Duodenal mucosa (tissue), 2 donors: ENCODE measurements at regions not wholly inside any gene's neighbourhood (a gene's known extent, or its start where the extent isn't known, plus 50 kb on each side); places are given as distances from the start of the nearest gene placed in this dataset.
"Not testable (repeated sequence)": the region's sequence is repeated elsewhere in the genome, so short reads cannot be mapped to it uniquely, and the experiment has no call there.

Experiments used
- H3K27ac ChIP-seq: one replicate; pipeline ENCODE4 v1.7.0; 2013; ENCODE audit warnings: low read depth, low read length
- H3K27me3 ChIP-seq, 2 donors: one replicate each; pipeline ENCODE4 v1.7.0; 2013; ENCODE audit warnings: low read length in 2 of 2, control low read depth in 1 of 2; ENCODE audit not compliant: insufficient read depth in 2 of 2, control insufficient read depth in 1 of 2
- H3K36me3 ChIP-seq, 2 donors: one replicate each; pipeline ENCODE4 v1.7.0; 2013; ENCODE audit warnings: low read length in 2 of 2, control low read depth in 1 of 2; ENCODE audit not compliant: insufficient read depth in 2 of 2, control insufficient read depth in 1 of 2
- H3K4me1 ChIP-seq, 2 donors: one replicate each; pipeline ENCODE4 v1.7.0; 2013; ENCODE audit warnings: low read length in 2 of 2, control low read depth in 1 of 2; ENCODE audit not compliant: insufficient read depth in 2 of 2, control insufficient read depth in 1 of 2
- H3K4me3 ChIP-seq, 2 donors: one replicate each; pipeline ENCODE4 v1.7.0; 2013; ENCODE audit warnings: low read length in 2 of 2, low read depth in 1 of 2
- H3K9ac ChIP-seq, 2 donors: one replicate each; pipeline ENCODE4 v1.7.0; 2013; ENCODE audit warnings: low read length in 2 of 2, low read depth in 1 of 2
- H3K9me3 ChIP-seq, 2 donors: one replicate each; pipeline ENCODE4 v1.7.0; 2013; ENCODE audit warnings: low read length in 2 of 2, control low read depth in 1 of 2; ENCODE audit not compliant: control insufficient read depth in 1 of 2

GRCh38 chr5:92147798-92148197 is 764.7 kb upstream of the ARRDC3 start:
- no peak overlapping the region for H3K27ac ChIP-seq
- no peaks in the 10 kb centered on the region for H3K9me3 ChIP-seq
- H3K4me3 ChIP-seq = no peak overlapping the region
- no peaks in the 10 kb centered on the region for H3K4me1 ChIP-seq
- H3K36me3 ChIP-seq = no peaks in the 10 kb centered on the region
- no peak overlapping the region for H3K9ac ChIP-seq
- no peaks in the 10 kb centered on the region for H3K27me3 ChIP-seq

DNA sequence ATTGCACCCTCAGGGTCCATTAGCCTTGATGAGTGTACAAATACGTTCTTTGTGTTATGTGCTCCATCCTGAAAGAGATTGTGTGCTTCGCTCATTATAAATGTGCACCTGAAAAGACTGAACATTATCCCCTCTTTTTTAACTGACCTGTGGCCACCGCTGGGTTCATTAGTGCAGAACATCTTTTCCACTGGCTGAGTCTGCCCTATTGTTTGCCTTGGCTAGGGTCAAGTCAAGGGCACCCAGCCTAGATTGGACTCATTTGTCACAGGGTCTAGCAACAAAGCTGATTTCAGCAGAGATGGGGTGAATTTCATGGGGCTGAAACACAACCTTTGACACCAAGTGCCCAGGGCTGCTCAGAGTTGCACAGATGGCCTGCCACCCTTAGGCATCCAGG is 764.1 kb upstream of the ARRDC3 start:
- Histone ChIP-seq H3K27ac (no peak overlapping the region), H3K9me3 (no peaks in the 10 kb centered on the region), H3K9ac (no peak overlapping the region), H3K36me3 (no peaks in the 10 kb centered on the region), H3K4me3 (no peak overlapping the region), H3K27me3 (no peaks in the 10 kb centered on the region), H3K4me1 (no peaks in the 10 kb centered on the region)

DNA sequence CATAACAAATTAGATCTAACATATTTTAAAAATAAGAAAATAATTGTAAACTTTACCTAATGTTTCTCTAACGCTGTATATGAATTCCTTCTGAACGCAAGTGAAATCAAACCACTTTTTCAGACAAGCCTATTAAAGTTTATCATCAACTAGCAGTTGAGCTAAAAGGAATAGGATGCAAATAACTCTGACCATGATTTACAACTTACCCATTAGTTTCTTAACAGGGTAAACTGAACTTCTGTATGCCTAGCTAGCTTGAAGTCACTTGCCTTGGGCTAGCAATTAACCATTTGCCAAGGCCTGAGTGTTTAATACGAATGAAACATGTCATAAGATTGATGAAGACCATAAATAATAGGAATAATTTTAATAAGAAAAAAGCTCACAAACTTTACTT is 762.7 kb upstream of the ARRDC3 start:
- Histone ChIP-seq H3K27me3 (no peaks in the 10 kb centered on the region), H3K27ac (no peak overlapping the region), H3K4me1 (no peaks in the 10 kb centered on the region), H3K36me3 (no peaks in the 10 kb centered on the region), H3K4me3 (no peak overlapping the region), H3K9ac (no peak overlapping the region), H3K9me3 (no peaks in the 10 kb centered on the region)

- Histone ChIP-seq H3K27me3 (no peaks in the 10 kb centered on the region), H3K9me3 (no peaks in the 10 kb centered on the region), H3K36me3 (no peaks in the 10 kb centered on the region), H3K9ac (no peak overlapping the region), H3K4me1 (no peaks in the 10 kb centered on the region), H3K4me3 (no peak overlapping the region), H3K27ac (no peak overlapping the region)
These were observed 761.7 kb upstream of the ARRDC3 start for GRCh38 chr5:92144824-92145223.

DNA sequence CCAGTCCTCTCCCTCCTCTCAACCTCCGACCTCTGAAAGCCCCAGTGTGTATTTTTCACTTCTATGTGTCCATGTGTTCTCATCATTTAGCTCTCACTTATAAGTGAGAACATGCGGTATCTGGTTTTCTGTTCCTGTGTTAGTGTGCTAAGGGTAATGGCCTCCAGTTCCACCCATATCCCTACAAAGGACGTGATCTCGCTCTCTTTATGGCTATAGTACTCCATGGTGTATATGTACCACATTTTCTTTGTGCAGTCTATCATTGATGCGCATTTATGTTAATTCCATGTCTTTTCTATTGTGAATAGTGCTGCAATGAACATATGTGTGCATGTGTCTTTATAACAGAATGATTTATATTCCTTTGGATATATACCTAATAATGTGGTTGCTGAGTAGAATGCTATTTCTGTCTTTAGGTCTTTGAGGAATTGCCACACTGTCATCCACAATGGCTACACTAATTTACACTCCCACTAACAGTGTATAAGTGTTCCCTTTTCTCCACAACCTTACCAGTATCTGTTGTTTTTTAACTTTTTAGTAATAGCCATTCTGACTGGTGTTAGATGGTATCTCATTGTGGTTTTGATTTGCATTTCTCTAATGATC is 749.3 kb upstream of the ARRDC3 start:
- not testable (repeated sequence) for H3K9ac ChIP-seq, H3K27ac ChIP-seq, H3K4me1 ChIP-seq, H3K27me3 ChIP-seq, H3K36me3 ChIP-seq, H3K9me3 ChIP-seq, H3K4me3 ChIP-seq

- no peaks in the 10 kb centered on the region for H3K27me3 ChIP-seq
- no peak overlapping the region for H3K4me3 ChIP-seq
- H3K9ac ChIP-seq = no peak overlapping the region
- no peaks in the 10 kb centered on the region for H3K9me3 ChIP-seq
- no peak overlapping the region for H3K27ac ChIP-seq
- no peaks in the 10 kb centered on the region for H3K4me1 ChIP-seq
- no peaks in the 10 kb centered on the region for H3K36me3 ChIP-seq
These were observed 743.1 kb upstream of the ARRDC3 start for GRCh38 chr5:92126182-92126581.

DNA sequence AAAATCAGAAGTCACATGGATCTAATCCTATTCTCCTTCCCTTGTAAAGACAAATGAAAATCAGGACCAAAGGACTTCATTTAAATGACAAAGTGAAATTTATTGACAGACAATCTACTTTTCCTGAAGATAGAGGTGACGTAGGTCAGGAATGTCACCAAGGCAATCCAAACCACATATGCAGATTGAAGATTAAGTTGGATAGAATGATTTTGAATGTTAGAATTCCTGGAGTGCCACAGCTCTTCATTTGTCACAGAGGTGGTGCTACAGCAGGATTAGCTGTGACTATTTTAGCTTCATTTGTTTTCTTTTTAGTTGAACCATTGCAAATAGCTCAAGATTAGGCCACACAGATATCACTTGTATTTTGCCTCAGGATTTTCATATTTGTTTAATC is 736.0 kb upstream of the ARRDC3 start:
- no peaks in the 10 kb centered on the region for H3K9me3 ChIP-seq
- H3K4me3 ChIP-seq = no peak overlapping the region
- no peaks in the 10 kb centered on the region for H3K4me1 ChIP-seq
- H3K9ac ChIP-seq = no peak overlapping the region
- H3K36me3 ChIP-seq = no peaks in the 10 kb centered on the region
- no peaks in the 10 kb centered on the region for H3K27me3 ChIP-seq
- no peak overlapping the region for H3K27ac ChIP-seq

DNA sequence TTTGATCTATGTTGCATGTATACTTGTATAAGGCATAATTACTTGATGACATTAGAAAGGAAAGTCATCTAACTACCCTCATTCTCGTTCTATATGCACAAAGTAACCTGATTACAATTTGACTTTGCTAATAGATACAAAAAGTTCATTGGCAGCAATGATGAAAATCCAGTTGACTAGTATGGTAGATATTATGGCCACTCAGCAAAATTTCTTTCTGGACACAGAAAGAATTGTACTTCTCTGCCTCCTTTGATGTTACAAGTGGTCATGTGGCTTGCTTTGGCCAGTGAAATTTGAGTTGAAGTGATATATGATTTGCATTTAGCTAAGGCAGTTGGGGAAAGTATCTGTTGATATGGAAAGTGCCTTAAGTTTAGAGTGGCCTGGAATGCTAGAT is 723.7 kb upstream of the ARRDC3 start:
- no peaks in the 10 kb centered on the region for H3K9me3 ChIP-seq
- H3K27me3 ChIP-seq = no peaks in the 10 kb centered on the region
- H3K4me3 ChIP-seq = no peak overlapping the region
- no peak overlapping the region for H3K27ac ChIP-seq
- no peaks in the 10 kb centered on the region for H3K4me1 ChIP-seq
- H3K9ac ChIP-seq = no peak overlapping the region
- H3K36me3 ChIP-seq = no peaks in the 10 kb centered on the region

DNA sequence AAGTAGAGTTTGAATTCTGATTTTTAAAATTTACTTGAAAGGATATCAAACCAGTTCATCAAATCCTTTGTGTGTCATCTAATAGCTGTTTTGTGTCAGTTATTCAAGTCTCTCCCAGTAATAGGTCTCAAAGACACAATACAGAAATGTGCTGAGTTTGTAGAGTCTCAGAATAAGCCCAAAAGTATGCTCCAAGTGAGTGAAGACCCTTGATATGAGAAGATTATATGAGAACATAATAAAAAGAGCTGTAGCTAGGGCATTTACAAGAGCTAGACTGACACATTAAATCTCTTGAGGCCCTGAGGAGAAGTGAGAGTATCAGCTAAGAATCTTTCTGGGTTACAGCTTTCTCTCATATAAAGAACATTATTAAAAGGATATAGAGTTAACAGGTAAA is 721.0 kb upstream of the ARRDC3 start:
- Histone ChIP-seq H3K36me3 (no peaks in the 10 kb centered on the region), H3K4me1 (no peaks in the 10 kb centered on the region), H3K27me3 (no peaks in the 10 kb centered on the region), H3K27ac (no peak overlapping the region), H3K4me3 (no peak overlapping the region), H3K9me3 (peaks cover 2 to 3% of the 10 kb centered on the region in 2 donors), H3K9ac (no peak overlapping the region)

DNA sequence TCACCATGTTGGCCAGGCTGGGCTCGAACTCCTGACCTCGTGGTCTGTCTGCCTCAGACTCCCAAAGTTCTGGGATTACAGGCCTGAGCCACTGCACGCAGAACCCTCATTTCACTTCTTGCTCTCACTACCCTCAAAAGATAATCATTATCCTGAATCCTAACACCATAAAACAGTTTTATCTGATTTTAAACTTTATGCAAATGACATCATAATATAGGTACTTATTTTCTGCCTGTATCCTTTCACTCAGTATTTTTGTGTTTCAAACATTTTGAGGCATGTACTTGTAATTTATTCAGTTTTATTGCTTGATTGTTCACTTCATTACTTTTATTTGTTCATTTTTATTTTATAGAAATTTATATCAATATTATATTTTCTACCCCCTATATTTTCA is 719.2 kb upstream of the ARRDC3 start:
- Histone ChIP-seq H3K27ac (no peak overlapping the region), H3K27me3 (no peaks in the 10 kb centered on the region), H3K36me3 (no peaks in the 10 kb centered on the region), H3K4me3 (no peak overlapping the region), H3K9me3 (peaks cover 2 to 3% of the 10 kb centered on the region in 2 donors), H3K9ac (no peak overlapping the region), H3K4me1 (no peaks in the 10 kb centered on the region)

DNA sequence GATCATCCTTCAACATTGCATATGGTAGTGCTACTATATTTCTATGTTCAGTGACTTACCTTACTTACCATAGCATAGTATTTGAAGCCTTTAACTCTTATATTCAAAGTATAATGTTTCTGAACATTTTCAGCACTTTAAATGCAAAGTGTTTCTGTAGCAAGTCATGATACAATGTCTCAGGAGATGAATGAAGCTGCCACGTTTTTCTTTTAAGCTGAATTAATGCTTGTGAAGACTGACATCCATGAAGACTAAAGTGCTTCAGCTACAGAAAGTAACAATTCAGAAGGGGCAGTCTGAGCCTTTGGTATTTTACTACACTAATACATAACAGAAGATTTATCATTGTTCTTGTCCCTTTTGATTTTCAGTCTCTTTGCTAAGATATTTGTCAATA is 709.1 kb upstream of the ARRDC3 start:
- Histone ChIP-seq H3K9ac (no peak overlapping the region), H3K9me3 (no peaks in the 10 kb centered on the region), H3K36me3 (no peaks in the 10 kb centered on the region), H3K27ac (no peak overlapping the region), H3K4me3 (no peak overlapping the region), H3K27me3 (no peaks in the 10 kb centered on the region), H3K4me1 (no peaks in the 10 kb centered on the region)
